Neuronal stem cell (in vitro differentiated cells): ENCODE measurements at regions not wholly inside any gene's neighbourhood (a gene's known extent, or its start where the extent isn't known, plus 50 kb on each side); places are given as distances from the start of the nearest gene placed in this dataset.

Experiments used
- DNase-seq: peaks from one replicate; pipeline ENCODE4 v3.0.0-alpha.2; 2013; ENCODE audit warnings: low spot score
- H2AFZ ChIP-seq: one replicate; pipeline ENCODE4 v1.6.1; 2013; ENCODE audit warnings: mild to moderate bottlenecking, low read length, inconsistent platforms
- H2AK5ac ChIP-seq: 2 replicates; pipeline ENCODE4 v1.6.1; 2013; ENCODE audit warnings: low read depth, mild to moderate bottlenecking, inconsistent platforms, low read length, moderate library complexity, mixed read lengths
- H2BK120ac ChIP-seq: 2 replicates; pipeline ENCODE4 v1.6.1; 2013; ENCODE audit warnings: low read depth, mild to moderate bottlenecking, inconsistent platforms, low read length, moderate library complexity, mixed read lengths
- H2BK12ac ChIP-seq: one replicate; pipeline ENCODE4 v1.6.1; 2013; ENCODE audit warnings: low read length, inconsistent platforms
- H2BK15ac ChIP-seq: 2 replicates; pipeline ENCODE4 v1.6.1; 2013; ENCODE audit warnings: mild to moderate bottlenecking, low read length, inconsistent platforms, mixed read lengths
- H2BK5ac ChIP-seq: one replicate; pipeline ENCODE4 v1.6.1; 2013; ENCODE audit warnings: inconsistent platforms, mild to moderate bottlenecking, low read length, moderate library complexity
- H3K14ac ChIP-seq: one replicate; pipeline ENCODE4 v1.6.1; 2013; ENCODE audit warnings: low read length, inconsistent platforms
- H3K18ac ChIP-seq: 2 replicates; pipeline ENCODE4 v1.6.1; 2013; ENCODE audit warnings: low read length, inconsistent platforms
- H3K23ac ChIP-seq: 2 replicates; pipeline ENCODE4 v1.6.1; 2013; ENCODE audit warnings: low read depth, mild to moderate bottlenecking, mixed read lengths, low read length, inconsistent platforms; ENCODE audit not compliant: poor library complexity
- H3K27ac ChIP-seq: replicated peaks from 3 replicates; pipeline ENCODE4 v1.5.1; 2013; ENCODE audit warnings: low read length, inconsistent platforms
- H3K27me3 ChIP-seq, 3 experiments: 2 replicates each; pipeline ENCODE4 v1.6.1; 2013; ENCODE audit warnings: low read length in 3 of 3, mild to moderate bottlenecking in 2 of 3, inconsistent platforms in 1 of 3, low read depth in 1 of 3, mixed read lengths in 1 of 3, moderate library complexity in 1 of 3; ENCODE audit not compliant: control insufficient read depth in 3 of 3, insufficient read depth in 3 of 3
- H3K36me3 ChIP-seq, 2 donors: replicated peaks in 1 of 2; 2 replicates each; pipeline ENCODE4 v1.6.1; 2013; ENCODE audit warnings: low read length in 2 of 2; ENCODE audit not compliant: control insufficient read depth in 2 of 2, insufficient read depth in 2 of 2
- H3K4ac ChIP-seq: 2 replicates; pipeline ENCODE4 v1.6.1; 2013; ENCODE audit warnings: inconsistent platforms, mild to moderate bottlenecking, low read length, moderate library complexity
- H3K4me1 ChIP-seq, 2 donors: 1 replicate in 1 of 2; 2 replicates in 1 of 2; pipeline ENCODE4 v1.6.1; 2013; ENCODE audit warnings: low read length in 2 of 2, low read depth in 1 of 2; ENCODE audit not compliant: control insufficient read depth in 2 of 2, insufficient read depth in 1 of 2
- H3K4me2 ChIP-seq: one replicate; pipeline ENCODE4 v1.6.1; 2013; ENCODE audit warnings: mild to moderate bottlenecking, low read length, inconsistent platforms; ENCODE audit not compliant: insufficient read depth, poor library complexity, severe bottlenecking
- H3K4me3 ChIP-seq, 2 donors: 2 replicates each; pipeline ENCODE4 v1.5.1; 2013; ENCODE audit warnings: low read length in 2 of 2, mild to moderate bottlenecking in 2 of 2, inconsistent platforms in 1 of 2, moderate library complexity in 1 of 2
- H3K79me1 ChIP-seq: one replicate; pipeline ENCODE4 v1.6.1; 2013; ENCODE audit warnings: low read depth, mild to moderate bottlenecking, inconsistent platforms, low read length, moderate library complexity
- H3K9ac ChIP-seq: one replicate; pipeline ENCODE4 v1.6.1; 2013; ENCODE audit warnings: mild to moderate bottlenecking, low read depth, low read length, inconsistent platforms; ENCODE audit not compliant: poor library complexity
- H3K9me3 ChIP-seq, 2 donors: replicated peaks in 1 of 2; 2 replicates each; pipeline versions ENCODE3 to v1.6.1; 2013; ENCODE audit warnings: low read length in 2 of 2, mild to moderate bottlenecking in 2 of 2, inconsistent platforms in 1 of 2, low read depth in 1 of 2, mixed read lengths in 1 of 2, moderate library complexity in 1 of 2; ENCODE audit not compliant: control insufficient read depth in 2 of 2, insufficient read depth in 1 of 2
- H4K8ac ChIP-seq: one replicate; pipeline ENCODE4 v1.6.1; 2013; ENCODE audit warnings: low read depth, mild to moderate bottlenecking, inconsistent platforms, low read length, moderate library complexity
- H4K91ac ChIP-seq: one replicate; pipeline ENCODE4 v1.6.1; 2013; ENCODE audit warnings: low read length, low read depth, mild to moderate bottlenecking, inconsistent platforms; ENCODE audit not compliant: poor library complexity
- WGBS, 2 donors: extraction: QIAGEN DNeasy Blood & Tissue Kit; methylation state at CpG; one replicate each; pipeline ENCODE4 v1.1.7; 2013; ENCODE audit warnings: missing lambda C conversion rate in 2 of 2, mixed read lengths in 1 of 2; ENCODE audit not compliant: insufficient read length in 2 of 2, insufficient replicate concordance in 1 of 2; ENCODE audit errors: extremely low coverage in 2 of 2; 5-methylcytosine and 5-hydroxymethylcytosine counted together

- Histone ChIP-seq H3K23ac (no peak overlapping the region), H3K9me3 (peaks cover 0 to 1% of the 10 kb centered on the region in 2 donors), H2BK12ac (no peak overlapping the region), H4K91ac (no peak overlapping the region), H3K79me1 (no peaks in the 10 kb centered on the region), H2BK15ac (no peak overlapping the region), H3K9ac (no peak overlapping the region), H3K18ac (no peak overlapping the region), H3K4ac (no peak overlapping the region), H3K27me3 (no peaks in the 10 kb centered on the region), H3K4me3 (no peak overlapping the region), H3K27ac (no peak overlapping the region), H2AFZ (peak overlapping the region; percentile 9), H3K4me1 (no peaks in the 10 kb centered on the region), H2BK120ac (no peak overlapping the region), H2AK5ac (no peak overlapping the region), H4K8ac (no peak overlapping the region), H3K14ac (no peak overlapping the region), H3K4me2 (no peak overlapping the region), H2BK5ac (no peak overlapping the region), H3K36me3 (no peaks in the 10 kb centered on the region)
- no CpG with 5 or more reads among the region's 3 CpGs for WGBS, 2 donors
- no peak for DNase-seq
These were observed 1247.2 kb upstream of the PRR20A start for GRCh38 chr13:55893540-55893939.

- WGBS, 2 donors, result no CpG with 5 or more reads among the region's 5 CpGs
- Histone ChIP-seq H2AK5ac (no peak overlapping the region), H3K79me1 (peaks cover 2% of the 10 kb centered on the region)
These were observed 1203.5 kb upstream of the PRR20A start for GRCh38 chr13:55937180-55937579.

DNA sequence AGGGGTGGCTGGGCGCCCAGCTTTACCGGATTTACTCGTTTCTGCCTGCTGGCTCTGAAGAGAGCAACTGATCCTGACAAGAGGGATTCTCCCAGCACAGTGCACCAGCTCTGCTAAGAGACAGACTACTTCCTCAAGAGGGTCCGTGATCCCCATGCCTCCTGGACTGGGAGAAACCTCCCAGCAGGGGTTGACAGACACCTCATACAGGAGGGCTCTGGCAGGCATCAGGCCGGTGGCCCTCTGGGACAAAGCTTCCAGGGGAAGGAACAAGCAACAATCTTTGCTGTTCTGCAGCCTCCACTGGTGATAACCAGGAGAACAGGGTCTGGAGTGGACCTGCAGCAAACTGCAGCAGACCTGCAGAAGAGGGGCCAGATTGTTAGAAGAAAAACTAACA is 1192.5 kb upstream of the PRR20A start:
- Histone ChIP-seq H2BK12ac (no peak overlapping the region), H3K4me2 (no peak overlapping the region), H2AK5ac (no peak overlapping the region), H2AFZ (peak overlapping the region; percentile 53), H3K27me3 (no peaks in the 10 kb centered on the region), H2BK15ac (no peak overlapping the region), H3K27ac (no peak overlapping the region), H2BK120ac (no peak overlapping the region), H3K36me3 (no peaks in the 10 kb centered on the region), H2BK5ac (no peak overlapping the region), H3K4me3 (no peak overlapping the region), H4K91ac (no peak overlapping the region), H3K18ac (no peak overlapping the region), H3K4me1 (no peaks in the 10 kb centered on the region), H3K79me1 (no peaks in the 10 kb centered on the region), H3K9me3 (no peaks in the 10 kb centered on the region), H3K23ac (no peak overlapping the region), H3K4ac (no peak overlapping the region), H3K9ac (no peak overlapping the region), H3K14ac (no peak overlapping the region), H4K8ac (no peak overlapping the region)
- WGBS, 2 donors, result no CpG with 5 or more reads among the region's 5 CpGs
- DNase-seq, result no peak

More at GRCh38 chr13:55937180-55937579, 1203.5 kb upstream of the PRR20A start:
- H3K27ac ChIP-seq, result no peak overlapping the region
- no peaks in the 10 kb centered on the region for H3K36me3 ChIP-seq
- H2BK12ac ChIP-seq, result no peak overlapping the region
- no peak overlapping the region for H3K9ac ChIP-seq
- H4K8ac ChIP-seq, result no peak overlapping the region
- no peak overlapping the region for H3K4me3 ChIP-seq
- no peak overlapping the region for H3K4ac ChIP-seq
- no peak overlapping the region for H3K4me2 ChIP-seq
- H2BK5ac ChIP-seq, result no peak overlapping the region
- H3K23ac ChIP-seq, result no peak overlapping the region
- no peak overlapping the region for H3K14ac ChIP-seq
- H4K91ac ChIP-seq, result no peak overlapping the region
- no peak overlapping the region for H2AFZ ChIP-seq
- no peak overlapping the region for H2BK120ac ChIP-seq
- H3K18ac ChIP-seq, result no peak overlapping the region
- H3K9me3 ChIP-seq, result no peaks in the 10 kb centered on the region
- no peaks in the 10 kb centered on the region for H3K4me1 ChIP-seq
- no peaks in the 10 kb centered on the region for H3K27me3 ChIP-seq
- no peak overlapping the region for H2BK15ac ChIP-seq
- DNase-seq, result no peak

- Histone ChIP-seq H2BK5ac (no peak overlapping the region), H3K4me1 (no peaks in the 10 kb centered on the region), H3K4ac (no peak overlapping the region), H3K36me3 (no peaks in the 10 kb centered on the region), H3K18ac (no peak overlapping the region), H3K27ac (no peak overlapping the region), H2BK15ac (no peak overlapping the region), H2BK12ac (no peak overlapping the region), H3K23ac (no peak overlapping the region), H3K14ac (no peak overlapping the region), H3K27me3 (no peaks in the 10 kb centered on the region), H3K9me3 (no peaks in the 10 kb centered on the region), H3K4me3 (no peak overlapping the region), H2AK5ac (no peak overlapping the region), H3K79me1 (no peaks in the 10 kb centered on the region), H2AFZ (peak overlapping the region; percentile 50), H4K8ac (no peak overlapping the region), H3K9ac (no peak overlapping the region), H2BK120ac (no peak overlapping the region), H3K4me2 (no peak overlapping the region), H4K91ac (no peak overlapping the region)
- no peak for DNase-seq
- WGBS, 2 donors, result no CpG with 5 or more reads among the region's 1 CpG
These were observed 1176.8 kb upstream of the PRR20A start for GRCh38 chr13:55963934-55964333.
